HL-60 (cell line): ENCODE measurements at regions not wholly inside any gene's neighbourhood (a gene's known extent, or its start where the extent isn't known, plus 50 kb on each side); places are given as distances from the start of the nearest gene placed in this dataset.

Experiments used
- GABPA ChIP-seq: IDR thresholded peaks from 2 replicates; pipeline ENCODE4 v1.6.1; 2012; ENCODE audit warnings: low read depth
- POLR2AphosphoS5 ChIP-seq: IDR thresholded peaks from 2 replicates; pipeline ENCODE4 v1.6.1; 2012; ENCODE audit warnings: low read depth
- TF ChIP-seq, protein P1 (sequence below): IDR thresholded peaks from one replicate; pipeline ENCODE4 v1.5.1; 2011; ENCODE audit warnings: low read length, control low read depth, inconsistent platforms; ENCODE audit not compliant: insufficient read depth
- TF ChIP-seq, protein P2 (sequence below): IDR thresholded peaks from 2 replicates; pipeline ENCODE4 v1.6.1; 2012; ENCODE audit warnings: low read depth; ENCODE audit not compliant: insufficient replicate concordance

DNA sequence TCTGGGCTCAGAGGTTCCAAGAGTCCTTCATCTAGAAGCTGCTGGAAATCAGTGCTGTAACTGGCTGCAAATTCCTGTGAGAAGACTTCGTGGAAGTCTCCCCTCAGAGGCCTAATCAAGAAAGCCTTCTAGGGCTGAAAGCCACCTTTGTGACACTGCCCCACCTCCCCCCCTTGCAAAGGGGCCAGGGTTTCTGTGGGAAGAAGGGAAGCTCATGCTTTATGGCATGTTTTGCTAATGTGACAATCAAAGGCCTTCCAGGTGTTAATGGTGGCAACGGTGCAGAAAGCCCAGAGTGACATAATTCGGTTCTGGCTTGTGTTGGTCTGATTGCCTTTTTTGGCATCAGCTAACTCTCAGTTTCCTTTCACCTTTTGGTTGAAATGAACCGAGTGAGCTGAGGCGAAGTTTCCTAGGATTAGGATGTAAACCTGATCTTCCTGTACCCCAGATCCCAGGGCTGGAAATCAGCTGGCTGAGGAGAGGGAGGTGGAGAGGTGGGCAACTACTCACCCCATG lies 126.9 kb upstream of the TRIB2 start:
- TF ChIP-seq, protein P1, sequence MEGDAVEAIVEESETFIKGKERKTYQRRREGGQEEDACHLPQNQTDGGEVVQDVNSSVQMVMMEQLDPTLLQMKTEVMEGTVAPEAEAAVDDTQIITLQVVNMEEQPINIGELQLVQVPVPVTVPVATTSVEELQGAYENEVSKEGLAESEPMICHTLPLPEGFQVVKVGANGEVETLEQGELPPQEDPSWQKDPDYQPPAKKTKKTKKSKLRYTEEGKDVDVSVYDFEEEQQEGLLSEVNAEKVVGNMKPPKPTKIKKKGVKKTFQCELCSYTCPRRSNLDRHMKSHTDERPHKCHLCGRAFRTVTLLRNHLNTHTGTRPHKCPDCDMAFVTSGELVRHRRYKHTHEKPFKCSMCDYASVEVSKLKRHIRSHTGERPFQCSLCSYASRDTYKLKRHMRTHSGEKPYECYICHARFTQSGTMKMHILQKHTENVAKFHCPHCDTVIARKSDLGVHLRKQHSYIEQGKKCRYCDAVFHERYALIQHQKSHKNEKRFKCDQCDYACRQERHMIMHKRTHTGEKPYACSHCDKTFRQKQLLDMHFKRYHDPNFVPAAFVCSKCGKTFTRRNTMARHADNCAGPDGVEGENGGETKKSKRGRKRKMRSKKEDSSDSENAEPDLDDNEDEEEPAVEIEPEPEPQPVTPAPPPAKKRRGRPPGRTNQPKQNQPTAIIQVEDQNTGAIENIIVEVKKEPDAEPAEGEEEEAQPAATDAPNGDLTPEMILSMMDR: no peak
- no peak for TF ChIP-seq POLR2AphosphoS5
- TF ChIP-seq, protein P2, sequence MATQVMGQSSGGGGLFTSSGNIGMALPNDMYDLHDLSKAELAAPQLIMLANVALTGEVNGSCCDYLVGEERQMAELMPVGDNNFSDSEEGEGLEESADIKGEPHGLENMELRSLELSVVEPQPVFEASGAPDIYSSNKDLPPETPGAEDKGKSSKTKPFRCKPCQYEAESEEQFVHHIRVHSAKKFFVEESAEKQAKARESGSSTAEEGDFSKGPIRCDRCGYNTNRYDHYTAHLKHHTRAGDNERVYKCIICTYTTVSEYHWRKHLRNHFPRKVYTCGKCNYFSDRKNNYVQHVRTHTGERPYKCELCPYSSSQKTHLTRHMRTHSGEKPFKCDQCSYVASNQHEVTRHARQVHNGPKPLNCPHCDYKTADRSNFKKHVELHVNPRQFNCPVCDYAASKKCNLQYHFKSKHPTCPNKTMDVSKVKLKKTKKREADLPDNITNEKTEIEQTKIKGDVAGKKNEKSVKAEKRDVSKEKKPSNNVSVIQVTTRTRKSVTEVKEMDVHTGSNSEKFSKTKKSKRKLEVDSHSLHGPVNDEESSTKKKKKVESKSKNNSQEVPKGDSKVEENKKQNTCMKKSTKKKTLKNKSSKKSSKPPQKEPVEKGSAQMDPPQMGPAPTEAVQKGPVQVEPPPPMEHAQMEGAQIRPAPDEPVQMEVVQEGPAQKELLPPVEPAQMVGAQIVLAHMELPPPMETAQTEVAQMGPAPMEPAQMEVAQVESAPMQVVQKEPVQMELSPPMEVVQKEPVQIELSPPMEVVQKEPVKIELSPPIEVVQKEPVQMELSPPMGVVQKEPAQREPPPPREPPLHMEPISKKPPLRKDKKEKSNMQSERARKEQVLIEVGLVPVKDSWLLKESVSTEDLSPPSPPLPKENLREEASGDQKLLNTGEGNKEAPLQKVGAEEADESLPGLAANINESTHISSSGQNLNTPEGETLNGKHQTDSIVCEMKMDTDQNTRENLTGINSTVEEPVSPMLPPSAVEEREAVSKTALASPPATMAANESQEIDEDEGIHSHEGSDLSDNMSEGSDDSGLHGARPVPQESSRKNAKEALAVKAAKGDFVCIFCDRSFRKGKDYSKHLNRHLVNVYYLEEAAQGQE: no peak
- no peak for TF ChIP-seq GABPA
